Right lobe of liver (tissue), 4 donors: ENCODE measurements at regions not wholly inside any gene's neighbourhood (a gene's known extent, or its start where the extent isn't known, plus 50 kb on each side); places are given as distances from the start of the nearest gene placed in this dataset.

ENCODE experiments used
- CTCF ChIP-seq, 4 donors: fragments of 200-600 bp in 3 of 4; fragments of 450-650 bp in 1 of 4; IDR thresholded peaks; one replicate each; pipeline versions ENCODE4 v1.5.1 to v1.8.0; 2016 to 2022; ENCODE audit warnings: antibody characterized with exemption in 4 of 4, mild to moderate bottlenecking in 2 of 4
- POLR2A ChIP-seq: fragments of 450-650 bp; IDR thresholded peaks from one replicate; pipeline ENCODE4 v1.6.1; 2017; ENCODE audit warnings: antibody characterized with exemption, mild to moderate bottlenecking
- donor health status: DM: no; HTN: no; CAD: no.
- donor health status: DM: no; HTN: no; CAD: no.
- donor health status: DM: no; HTN: yes; CAD: no.

GRCh38 chr16:85534536-85535351 lies 78.4 kb upstream of the GSE1 start:
- no peak for TF ChIP-seq POLR2A
- TF ChIP-seq CTCF (IDR thresholded peaks at IDR 0.05) = no peak
